K562 (cell line): ENCODE measurements at regions not wholly inside any gene's neighbourhood (a gene's known extent, or its start where the extent isn't known, plus 50 kb on each side); places are given as distances from the start of the nearest gene placed in this dataset.

Experiments used
- AFF1 ChIP-seq, 2 experiments: fragments of 450-650 bp; IDR thresholded peaks; 2 replicates each; pipeline ENCODE4 v1.6.1; 2018; ENCODE audit warnings: mild to moderate bottlenecking in 2 of 2, low read depth in 1 of 2; ENCODE audit not compliant: partially characterized antibody in 2 of 2
- CBX2 ChIP-seq: fragments of 200-600 bp; sonication (generic); IDR thresholded peaks from one replicate; pipeline ENCODE4 v1.6.1; 2012; ENCODE audit warnings: mild to moderate bottlenecking, low read length, inconsistent platforms; ENCODE audit not compliant: insufficient read depth, poor library complexity, severe bottlenecking
- EP300 ChIP-seq: IDR thresholded peaks from 2 replicates; pipeline ENCODE4 v1.6.1; 2012; ENCODE audit warnings: low read length, improper control_type of control experiment
- HBP1 ChIP-seq: fragments of 450-650 bp; formaldehyde crosslinking; IDR thresholded peaks from 2 replicates; pipeline ENCODE4 v1.4.0; 2022; ENCODE audit warnings: missing genetic modification characterization
- PCBP1 ChIP-seq: fragments of 200-400 bp; formaldehyde crosslinking; IDR thresholded peaks from 2 replicates; pipeline ENCODE4 v1.6.1; 2018; ENCODE audit warnings: mild to moderate bottlenecking, low read depth, low read length; ENCODE audit not compliant: poor library complexity, severe bottlenecking
- RBFOX2 ChIP-seq: fragments of 200-400 bp; formaldehyde crosslinking; IDR thresholded peaks from 2 replicates; pipeline ENCODE4 v1.6.1; 2017; ENCODE audit warnings: low read depth, mild to moderate bottlenecking, low read length, moderate library complexity
- RFX5 ChIP-seq: IDR thresholded peaks from 2 replicates; pipeline ENCODE4 v1.6.1; 2011; ENCODE audit warnings: low read depth, mild to moderate bottlenecking, improper control_type of control experiment, low read length
- RHOXF2B ChIP-seq: fragments of 250-450 bp; sonication (Bioruptor Pico); conservative IDR thresholded peaks from 2 replicates; pipeline ENCODE4 v1.5.1; 2021
- XRCC3 ChIP-seq: fragments of 450-650 bp; IDR thresholded peaks from 2 replicates; pipeline ENCODE4 v1.6.1; 2017; ENCODE audit warnings: mild to moderate bottlenecking, moderate library complexity
- ZBTB33 ChIP-seq: sonication (generic); formaldehyde crosslinking; IDR thresholded peaks from 2 replicates; pipeline ENCODE4 v1.8.1; 2023; ENCODE audit warnings: mild to moderate bottlenecking, missing genetic modification reagents
- ZC3H8 ChIP-seq: fragments of 450-650 bp; IDR thresholded peaks from 2 replicates; pipeline ENCODE4 v1.6.1; 2017
- ZNF668 ChIP-seq: fragments of 250-450 bp; sonication (Bioruptor Pico); IDR thresholded peaks from 2 replicates; pipeline ENCODE4 v1.8.0; 2022; ENCODE audit warnings: mild to moderate bottlenecking, inconsistent platforms

GRCh38 chr7:84629216-84629615 lies 434.6 kb upstream of the SEMA3A start:
- TF ChIP-seq ZBTB33 (CRISPR knock-in tag) (no peak), RHOXF2B (CRISPR knock-in tag) (no peak), AFF1 (IDR thresholded peaks at IDR 0.05; ENCODE audit: low read depth in 1 of 2, partially characterized antibody in 2 of 2) (no peak), HBP1 (no peak), XRCC3 (no peak), RFX5 (no peak), RBFOX2 (no peak), CBX2 (no peak), EP300 (no peak), ZC3H8 (no peak), PCBP1 (no peak), ZNF668 (CRISPR knock-in tag) (no peak)
